ENCODE measurements at regions not wholly inside any gene's neighbourhood (a gene's known extent, or its start where the extent isn't known, plus 50 kb on each side); places are given as distances from the start of the nearest gene placed in this dataset.

- Histone ChIP-seq H3K79me2 (ENCODE audit: control insufficient read depth, insufficient read depth, low read length, unreplicated experiment) (no peaks in the 10 kb centered on the region), H2AFZ (ENCODE audit: low read length, unreplicated experiment) (no peak overlapping the region), H3K36me3 (ENCODE audit: insufficient read depth, low read length) (no peaks in the 10 kb centered on the region), H3K27me3 (ENCODE audit: insufficient read depth, low read length) (peaks cover 38% of the 10 kb centered on the region), H3K27ac (ENCODE audit: low read depth, low read length) (no peak overlapping the region), H3K4me1 (ENCODE audit: control insufficient read depth, insufficient read depth, low read length, unreplicated experiment) (no peaks in the 10 kb centered on the region), H3K4me3 (ENCODE audit: low read depth, low read length) (no peak overlapping the region)
These were observed 136.2 kb downstream of the KIT start for GRCh38 chr4:54793856-54794422.
